HEK293 (cell line): ENCODE measurements at regions not wholly inside any gene's neighbourhood (a gene's known extent, or its start where the extent isn't known, plus 50 kb on each side); places are given as distances from the start of the nearest gene placed in this dataset.

Experiments
- GLIS1 ChIP-seq: fragments of 450-650 bp; formaldehyde crosslinking; IDR thresholded peaks from 2 replicates; pipeline ENCODE4 v1.5.1; 2016; ENCODE audit warnings: missing biosample characterization, missing genetic modification characterization
- GLIS2 ChIP-seq: fragments of 450-650 bp; formaldehyde crosslinking; IDR thresholded peaks from 2 replicates; pipeline ENCODE4 v1.5.1; 2016; ENCODE audit warnings: missing biosample characterization, missing genetic modification characterization
- HOXD13 ChIP-seq: sonication (generic); formaldehyde crosslinking; IDR thresholded peaks from 2 replicates; pipeline ENCODE4 v1.8.0; 2022; ENCODE audit warnings: missing genetic modification reagents, borderline replicate concordance
- KLF10 ChIP-seq: fragments of 450-650 bp; IDR thresholded peaks from 2 replicates; pipeline ENCODE4 v1.5.1; 2018; ENCODE audit warnings: missing biosample characterization, mild to moderate bottlenecking, missing genetic modification characterization
- KLF7 ChIP-seq: fragments of 450-650 bp; formaldehyde crosslinking; IDR thresholded peaks from 2 replicates; pipeline ENCODE4 v1.5.1; 2016; ENCODE audit warnings: missing biosample characterization, missing genetic modification characterization, borderline replicate concordance
- KLF8 ChIP-seq: fragments of 450-650 bp; formaldehyde crosslinking; IDR thresholded peaks from 2 replicates; pipeline ENCODE4 v1.5.1; 2016; ENCODE audit warnings: missing biosample characterization, missing genetic modification characterization
- PBX3 ChIP-seq: sonication (generic); formaldehyde crosslinking; IDR thresholded peaks from 2 replicates; pipeline ENCODE4 v1.8.1; 2022; ENCODE audit warnings: mild to moderate bottlenecking, moderate library complexity, missing genetic modification reagents
- REST ChIP-seq: fragments of 450-650 bp; formaldehyde crosslinking; IDR thresholded peaks from 2 replicates; pipeline ENCODE4 v1.5.1; 2016; ENCODE audit warnings: missing biosample characterization, missing genetic modification characterization
- ZBTB20 ChIP-seq: fragments of 450-650 bp; formaldehyde crosslinking; IDR thresholded peaks from 2 replicates; pipeline ENCODE4 v1.5.1; 2016; ENCODE audit warnings: missing biosample characterization, missing genetic modification characterization
- ZBTB44 ChIP-seq: fragments of 450-650 bp; IDR thresholded peaks from 2 replicates; pipeline ENCODE4 v1.5.1; 2018; ENCODE audit warnings: missing biosample characterization, mild to moderate bottlenecking, missing genetic modification characterization
- ZFP3 ChIP-seq: fragments of 450-650 bp; formaldehyde crosslinking; IDR thresholded peaks from 2 replicates; pipeline ENCODE4 v1.5.1; 2016; ENCODE audit warnings: low read depth, missing biosample characterization, missing genetic modification characterization
- ZFP37 ChIP-seq: fragments of 450-650 bp; formaldehyde crosslinking; IDR thresholded peaks from 2 replicates; pipeline ENCODE4 v1.5.1; 2016; ENCODE audit warnings: missing biosample characterization, missing genetic modification characterization
- ZIC2 ChIP-seq: fragments of 450-650 bp; formaldehyde crosslinking; IDR thresholded peaks from 2 replicates; pipeline ENCODE4 v1.5.1; 2016; ENCODE audit warnings: missing biosample characterization, missing genetic modification characterization
- ZNF146 ChIP-seq: fragments of 450-650 bp; formaldehyde crosslinking; IDR thresholded peaks from 2 replicates; pipeline ENCODE4 v1.5.1; 2016; ENCODE audit warnings: missing biosample characterization, missing genetic modification characterization
- ZNF148 ChIP-seq: fragments of 450-650 bp; formaldehyde crosslinking; IDR thresholded peaks from 2 replicates; pipeline ENCODE4 v1.5.0; 2017; ENCODE audit warnings: missing biosample characterization, missing genetic modification characterization, borderline replicate concordance
- ZNF362 ChIP-seq: fragments of 450-650 bp; formaldehyde crosslinking; IDR thresholded peaks from 2 replicates; pipeline ENCODE4 v1.5.1; 2016; ENCODE audit warnings: missing biosample characterization, missing genetic modification characterization
- ZNF394 ChIP-seq: fragments of 450-650 bp; formaldehyde crosslinking; IDR thresholded peaks from 2 replicates; pipeline ENCODE4 v1.5.1; 2016; ENCODE audit warnings: missing biosample characterization, missing genetic modification characterization, mild to moderate bottlenecking, moderate library complexity, borderline replicate concordance
- ZNF449 ChIP-seq: fragments of 450-650 bp; formaldehyde crosslinking; IDR thresholded peaks from 2 replicates; pipeline ENCODE4 v1.5.1; 2017; ENCODE audit warnings: missing biosample characterization, mild to moderate bottlenecking, missing genetic modification characterization, moderate library complexity
- ZNF501 ChIP-seq: fragments of 450-650 bp; formaldehyde crosslinking; IDR thresholded peaks from 2 replicates; pipeline ENCODE4 v1.5.1; 2016; ENCODE audit warnings: missing biosample characterization, missing genetic modification characterization
- ZNF510 ChIP-seq: fragments of 450-650 bp; formaldehyde crosslinking; IDR thresholded peaks from 2 replicates; pipeline ENCODE4 v1.5.1; 2018; ENCODE audit warnings: mild to moderate bottlenecking, missing genetic modification characterization, missing biosample characterization; ENCODE audit not compliant: insufficient replicate concordance
- ZNF600 ChIP-seq: fragments of 450-650 bp; formaldehyde crosslinking; IDR thresholded peaks from 2 replicates; pipeline ENCODE4 v1.5.1; 2016; ENCODE audit warnings: missing biosample characterization, missing genetic modification characterization
- ZNF645 ChIP-seq: fragments of 450-650 bp; formaldehyde crosslinking; IDR thresholded peaks from 2 replicates; pipeline ENCODE4; 2016; ENCODE audit warnings: missing biosample characterization, missing genetic modification characterization
- ZNF654 ChIP-seq: fragments of 450-650 bp; formaldehyde crosslinking; IDR thresholded peaks from 2 replicates; pipeline ENCODE4 v1.5.1; 2016; ENCODE audit warnings: low read depth, missing biosample characterization, missing genetic modification characterization
- ZNF664 ChIP-seq: fragments of 450-650 bp; formaldehyde crosslinking; IDR thresholded peaks from 2 replicates; pipeline ENCODE4 v1.5.1; 2016; ENCODE audit warnings: missing biosample characterization, missing genetic modification characterization
- ZNF692 ChIP-seq: fragments of 450-650 bp; formaldehyde crosslinking; IDR thresholded peaks from 2 replicates; pipeline ENCODE4 v1.5.1; 2016; ENCODE audit warnings: missing biosample characterization, missing genetic modification characterization

GRCh38 chr1:80250573-80251168 lies 1244.1 kb upstream of the ADGRL4 start (continued):
- TF ChIP-seq GLIS1 (no peak), ZNF449 (tag by site-specific recombination) (no peak), ZNF510 (tag by site-specific recombination) (no peak), ZNF362 (tag by site-specific recombination) (peak; percentile 63; the same call in 1 of the 2 replicates), ZNF148 (no peak), ZBTB20 (tag by site-specific recombination) (no peak), ZNF645 (tag by site-specific recombination) (no peak), REST (tag by site-specific recombination) (no peak), ZFP37 (tag by site-specific recombination) (no peak), PBX3 (CRISPR knock-in tag) (no peak), ZIC2 (tag by site-specific recombination) (no peak), ZFP3 (no peak), KLF7 (tag by site-specific recombination) (no peak), GLIS2 (tag by site-specific recombination) (no peak), ZNF692 (tag by site-specific recombination) (no peak), ZNF146 (tag by site-specific recombination) (no peak), ZNF394 (tag by site-specific recombination) (no peak; the same call in 1 of the 2 replicates), KLF10 (no peak), KLF8 (0 out of 2 replicates have a peak, but pooled peaks have one; percentile 18), HOXD13 (CRISPR knock-in tag) (no peak), ZBTB44 (tag by site-specific recombination) (no peak), ZNF664 (no peak), ZNF501 (tag by site-specific recombination) (peak; percentile 46; the same call in 1 of the 2 replicates), ZNF654 (tag by site-specific recombination) (no peak), ZNF600 (tag by site-specific recombination) (no peak)
